ENCODE measurements at regions not wholly inside any gene's neighbourhood (a gene's known extent, or its start where the extent isn't known, plus 50 kb on each side); places are given as distances from the start of the nearest gene placed in this dataset.

DNA sequence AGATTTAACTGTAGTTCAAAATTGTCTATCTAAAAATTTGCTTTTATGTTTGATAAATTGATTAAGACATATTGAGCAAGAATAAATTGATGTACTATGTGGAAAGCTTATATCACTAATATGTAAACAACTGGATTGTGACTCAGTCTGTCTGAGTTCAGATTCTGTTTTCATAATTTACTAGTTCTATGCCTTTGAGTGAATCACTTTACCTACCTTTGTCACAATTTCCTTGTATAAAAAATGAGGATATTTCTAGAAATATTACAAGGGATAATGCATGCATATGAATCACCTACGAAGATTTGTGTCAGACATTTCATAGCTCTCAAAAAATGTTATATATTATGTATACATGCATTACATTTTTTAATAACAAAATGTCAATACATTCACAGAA, 245.1 kb upstream of the ZWINT start:
- TF ChIP-seq, protein P1, sequence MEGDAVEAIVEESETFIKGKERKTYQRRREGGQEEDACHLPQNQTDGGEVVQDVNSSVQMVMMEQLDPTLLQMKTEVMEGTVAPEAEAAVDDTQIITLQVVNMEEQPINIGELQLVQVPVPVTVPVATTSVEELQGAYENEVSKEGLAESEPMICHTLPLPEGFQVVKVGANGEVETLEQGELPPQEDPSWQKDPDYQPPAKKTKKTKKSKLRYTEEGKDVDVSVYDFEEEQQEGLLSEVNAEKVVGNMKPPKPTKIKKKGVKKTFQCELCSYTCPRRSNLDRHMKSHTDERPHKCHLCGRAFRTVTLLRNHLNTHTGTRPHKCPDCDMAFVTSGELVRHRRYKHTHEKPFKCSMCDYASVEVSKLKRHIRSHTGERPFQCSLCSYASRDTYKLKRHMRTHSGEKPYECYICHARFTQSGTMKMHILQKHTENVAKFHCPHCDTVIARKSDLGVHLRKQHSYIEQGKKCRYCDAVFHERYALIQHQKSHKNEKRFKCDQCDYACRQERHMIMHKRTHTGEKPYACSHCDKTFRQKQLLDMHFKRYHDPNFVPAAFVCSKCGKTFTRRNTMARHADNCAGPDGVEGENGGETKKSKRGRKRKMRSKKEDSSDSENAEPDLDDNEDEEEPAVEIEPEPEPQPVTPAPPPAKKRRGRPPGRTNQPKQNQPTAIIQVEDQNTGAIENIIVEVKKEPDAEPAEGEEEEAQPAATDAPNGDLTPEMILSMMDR (IDR thresholded peaks at IDR 0.05), result no peak
- TF ChIP-seq POLR2AphosphoS5 (IDR thresholded peaks at IDR 0.05; ENCODE audit: low read depth, low read length) (no peak), TCF7L2 (IDR thresholded peaks at IDR 0.05; ENCODE audit: low read depth, low read length) (no peak)
- TF ChIP-seq, protein P2, sequence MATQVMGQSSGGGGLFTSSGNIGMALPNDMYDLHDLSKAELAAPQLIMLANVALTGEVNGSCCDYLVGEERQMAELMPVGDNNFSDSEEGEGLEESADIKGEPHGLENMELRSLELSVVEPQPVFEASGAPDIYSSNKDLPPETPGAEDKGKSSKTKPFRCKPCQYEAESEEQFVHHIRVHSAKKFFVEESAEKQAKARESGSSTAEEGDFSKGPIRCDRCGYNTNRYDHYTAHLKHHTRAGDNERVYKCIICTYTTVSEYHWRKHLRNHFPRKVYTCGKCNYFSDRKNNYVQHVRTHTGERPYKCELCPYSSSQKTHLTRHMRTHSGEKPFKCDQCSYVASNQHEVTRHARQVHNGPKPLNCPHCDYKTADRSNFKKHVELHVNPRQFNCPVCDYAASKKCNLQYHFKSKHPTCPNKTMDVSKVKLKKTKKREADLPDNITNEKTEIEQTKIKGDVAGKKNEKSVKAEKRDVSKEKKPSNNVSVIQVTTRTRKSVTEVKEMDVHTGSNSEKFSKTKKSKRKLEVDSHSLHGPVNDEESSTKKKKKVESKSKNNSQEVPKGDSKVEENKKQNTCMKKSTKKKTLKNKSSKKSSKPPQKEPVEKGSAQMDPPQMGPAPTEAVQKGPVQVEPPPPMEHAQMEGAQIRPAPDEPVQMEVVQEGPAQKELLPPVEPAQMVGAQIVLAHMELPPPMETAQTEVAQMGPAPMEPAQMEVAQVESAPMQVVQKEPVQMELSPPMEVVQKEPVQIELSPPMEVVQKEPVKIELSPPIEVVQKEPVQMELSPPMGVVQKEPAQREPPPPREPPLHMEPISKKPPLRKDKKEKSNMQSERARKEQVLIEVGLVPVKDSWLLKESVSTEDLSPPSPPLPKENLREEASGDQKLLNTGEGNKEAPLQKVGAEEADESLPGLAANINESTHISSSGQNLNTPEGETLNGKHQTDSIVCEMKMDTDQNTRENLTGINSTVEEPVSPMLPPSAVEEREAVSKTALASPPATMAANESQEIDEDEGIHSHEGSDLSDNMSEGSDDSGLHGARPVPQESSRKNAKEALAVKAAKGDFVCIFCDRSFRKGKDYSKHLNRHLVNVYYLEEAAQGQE (IDR thresholded peaks at IDR 0.05; ENCODE audit: insufficient read depth in 1 of 2, low read depth in 2 of 2, low read length in 1 of 2), result no peak

Measured in Panc1 (cell line).